ENCODE measurements at regions not wholly inside any gene's neighbourhood (a gene's known extent, or its start where the extent isn't known, plus 50 kb on each side); places are given as distances from the start of the nearest gene placed in this dataset.
"Not testable (repeated sequence)": the region's sequence is repeated elsewhere in the genome, so short reads cannot be mapped to it uniquely, and the experiment has no call there.

DNA sequence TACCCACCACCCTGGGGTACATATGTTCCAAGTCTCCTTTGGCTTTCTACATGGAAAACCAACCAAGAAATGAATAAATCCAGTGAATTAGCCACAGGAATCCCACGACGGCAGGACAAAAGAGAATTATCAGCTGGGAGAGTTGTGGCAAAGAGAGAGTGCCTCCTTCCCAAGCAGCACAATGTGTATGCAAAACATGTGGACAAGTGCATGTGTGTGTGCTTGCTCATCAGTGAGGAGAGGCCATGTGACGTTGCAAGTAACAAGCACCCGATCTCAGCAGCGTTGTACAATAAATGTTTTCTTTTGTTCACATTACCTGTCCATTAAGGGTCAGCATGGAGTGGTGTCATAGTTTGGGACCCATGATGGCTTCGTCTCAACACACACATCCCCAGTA, 50.0 kb upstream of the EMX2 start:
- H3K9ac ChIP-seq (ENCODE audit: low read length), result no peak overlapping the region
- no peak overlapping the region for H3K4me3 ChIP-seq (ENCODE audit: low read depth in 1 of 2, low read length in 2 of 2)
- peaks cover 0 to 5% of the 10 kb centered on the region in 2 donors for H3K27me3 ChIP-seq (ENCODE audit: control insufficient read depth in 1 of 2, insufficient read depth in 2 of 2, low read length in 2 of 2)
- H3K4me1 ChIP-seq (ENCODE audit: insufficient read depth, low read length), result peaks cover 5% of the 10 kb centered on the region
- H3K27ac ChIP-seq (ENCODE audit: low read depth, low read length), result no peak overlapping the region
- H3K36me3 ChIP-seq (ENCODE audit: insufficient read depth, low read length), result no peaks in the 10 kb centered on the region
- H3K9me3 ChIP-seq (ENCODE audit: low read length), result no peaks in the 10 kb centered on the region

DNA sequence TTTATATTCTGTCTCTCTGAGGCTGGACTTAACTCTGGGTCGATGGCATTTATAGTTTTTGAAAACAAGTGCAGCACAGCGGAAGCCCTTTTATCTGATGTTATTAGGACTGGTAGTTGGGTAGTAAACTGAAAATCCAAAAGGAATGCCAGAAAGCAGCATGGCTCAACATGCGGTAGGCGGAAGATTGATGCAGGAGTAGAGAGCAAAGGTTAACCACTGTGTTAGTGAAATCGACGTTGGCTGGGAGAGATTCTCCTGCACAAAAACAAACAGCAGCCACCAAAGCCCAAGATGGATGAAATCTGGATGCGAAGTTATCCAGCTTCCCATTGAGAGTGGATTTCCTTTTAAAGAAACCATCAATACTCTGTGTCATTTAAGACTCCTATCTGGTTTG, 54.5 kb upstream of the EMX2 start:
- Histone ChIP-seq H3K27ac (ENCODE audit: low read depth, low read length) (no peak overlapping the region), H3K9me3 (ENCODE audit: low read length) (no peaks in the 10 kb centered on the region), H3K27me3 (ENCODE audit: control insufficient read depth in 1 of 2, insufficient read depth in 2 of 2, low read length in 2 of 2) (peaks cover 0 to 5% of the 10 kb centered on the region in 2 donors), H3K36me3 (ENCODE audit: insufficient read depth, low read length) (no peaks in the 10 kb centered on the region), H3K4me1 (ENCODE audit: insufficient read depth, low read length) (no peaks in the 10 kb centered on the region), H3K9ac (ENCODE audit: low read length) (no peak overlapping the region), H3K4me3 (ENCODE audit: low read depth in 1 of 2, low read length in 2 of 2) (no peak overlapping the region)

- H3K36me3 ChIP-seq (ENCODE audit: insufficient read depth, low read length), result no peaks in the 10 kb centered on the region
- no peak overlapping the region for H3K9ac ChIP-seq (ENCODE audit: low read length)
- H3K9me3 ChIP-seq (ENCODE audit: low read length), result no peaks in the 10 kb centered on the region
- H3K27me3 ChIP-seq (ENCODE audit: control insufficient read depth in 1 of 2, insufficient read depth in 2 of 2, low read length in 2 of 2), result peaks cover 0 to 5% of the 10 kb centered on the region in 2 donors
- no peaks in the 10 kb centered on the region for H3K4me1 ChIP-seq (ENCODE audit: insufficient read depth, low read length)
- H3K27ac ChIP-seq (ENCODE audit: low read depth, low read length), result no peak overlapping the region
- H3K4me3 ChIP-seq (ENCODE audit: low read depth in 1 of 2, low read length in 2 of 2), result no peak overlapping the region
These were observed 55.9 kb upstream of the EMX2 start for GRCh38 chr10:117486606-117487005.

DNA sequence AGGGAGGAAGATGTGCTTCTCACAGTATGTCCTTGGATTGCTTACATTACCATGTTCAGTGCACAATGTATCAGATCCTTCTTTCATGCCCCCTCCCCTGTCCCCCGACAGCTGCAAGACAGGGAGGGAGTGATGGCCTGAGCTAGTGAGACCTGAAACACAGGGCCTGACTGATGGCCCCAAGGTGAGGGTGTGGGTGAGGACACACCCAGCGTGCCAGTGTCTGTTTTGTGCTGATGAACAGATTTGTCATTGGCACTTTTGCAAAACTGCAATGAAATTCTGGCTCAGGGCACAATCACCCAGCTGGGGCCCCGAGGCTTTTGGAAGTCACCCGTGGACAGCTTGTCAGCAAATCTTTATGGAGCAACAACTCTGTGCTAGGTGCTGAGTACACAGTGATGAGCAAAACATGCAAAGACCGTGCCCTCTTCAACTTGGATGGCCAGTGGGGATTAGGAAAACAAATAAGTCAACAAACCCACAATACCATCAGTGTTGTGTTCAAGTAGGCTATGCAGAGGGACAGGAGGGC, 59.4 kb upstream of the EMX2 start:
- H3K27ac ChIP-seq (ENCODE audit: low read depth, low read length), result no peak overlapping the region
- no peak overlapping the region for H3K9ac ChIP-seq (ENCODE audit: low read length)
- no peaks in the 10 kb centered on the region for H3K36me3 ChIP-seq (ENCODE audit: insufficient read depth, low read length)
- H3K9me3 ChIP-seq (ENCODE audit: low read length), result no peaks in the 10 kb centered on the region
- H3K4me3 ChIP-seq (ENCODE audit: low read depth in 1 of 2, low read length in 2 of 2), result no peak overlapping the region
- no peaks in the 10 kb centered on the region for H3K27me3 ChIP-seq (ENCODE audit: control insufficient read depth in 1 of 2, insufficient read depth in 2 of 2, low read length in 2 of 2)
- peaks cover 7% of the 10 kb centered on the region for H3K4me1 ChIP-seq (ENCODE audit: insufficient read depth, low read length)

DNA sequence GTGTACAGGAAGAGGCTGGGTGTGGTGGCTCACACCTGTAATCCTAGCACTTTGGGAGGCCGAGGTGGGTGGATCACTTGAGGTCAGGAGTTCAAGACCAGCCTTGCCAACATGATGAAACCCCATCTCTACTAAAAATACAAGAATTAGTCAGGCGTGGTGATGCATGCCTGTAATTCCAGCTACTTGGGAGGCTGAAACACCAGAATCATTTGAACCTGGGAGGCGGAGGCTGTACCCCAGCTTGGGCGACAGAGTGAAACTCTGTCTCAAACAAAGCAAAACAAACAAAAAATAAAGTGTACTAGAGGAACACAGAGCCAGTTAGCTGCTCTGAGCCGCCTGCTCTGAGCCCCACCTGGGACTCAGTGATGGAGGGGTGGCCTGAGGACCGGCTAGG, 61.5 kb upstream of the EMX2 start:
- H3K9me3 ChIP-seq (ENCODE audit: low read length); H3K4me3 ChIP-seq (ENCODE audit: low read depth in 1 of 2, low read length in 2 of 2); H3K27me3 ChIP-seq (ENCODE audit: control insufficient read depth in 1 of 2, insufficient read depth in 2 of 2, low read length in 2 of 2); H3K27ac ChIP-seq (ENCODE audit: low read depth, low read length); H3K36me3 ChIP-seq (ENCODE audit: insufficient read depth, low read length); H3K9ac ChIP-seq (ENCODE audit: low read length): not testable (repeated sequence)
- peaks cover 26% of the 10 kb centered on the region for H3K4me1 ChIP-seq (ENCODE audit: insufficient read depth, low read length)

DNA sequence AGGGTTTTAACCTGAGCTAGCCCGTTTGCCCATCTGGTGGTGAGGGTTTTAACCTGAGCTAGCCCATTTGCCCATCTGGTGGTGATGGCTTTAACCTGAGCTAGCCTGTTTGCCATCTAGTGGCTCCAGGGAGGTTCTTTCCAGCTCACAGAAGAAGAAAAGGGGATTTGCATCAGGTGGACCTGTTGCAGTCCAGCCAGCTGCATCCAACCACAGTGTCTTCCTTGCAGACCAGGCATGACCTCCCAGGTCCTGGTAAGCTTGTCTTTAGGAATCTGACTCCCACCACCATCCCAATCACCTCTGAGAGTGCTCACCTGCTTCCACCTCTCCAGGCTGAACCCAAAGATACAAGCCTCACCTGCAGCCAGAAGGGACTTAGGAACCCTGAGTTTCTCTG, 62.4 kb upstream of the EMX2 start:
- no peaks in the 10 kb centered on the region for H3K9me3 ChIP-seq (ENCODE audit: low read length)
- H3K36me3 ChIP-seq (ENCODE audit: insufficient read depth, low read length), result no peaks in the 10 kb centered on the region
- H3K27ac ChIP-seq (ENCODE audit: low read depth, low read length), result no peak overlapping the region
- no peak overlapping the region for H3K4me3 ChIP-seq (ENCODE audit: low read depth in 1 of 2, low read length in 2 of 2)
- H3K4me1 ChIP-seq (ENCODE audit: insufficient read depth, low read length), result peaks cover 32% of the 10 kb centered on the region
- H3K27me3 ChIP-seq (ENCODE audit: control insufficient read depth in 1 of 2, insufficient read depth in 2 of 2, low read length in 2 of 2), result no peaks in the 10 kb centered on the region
- H3K9ac ChIP-seq (ENCODE audit: low read length), result no peak overlapping the region

DNA sequence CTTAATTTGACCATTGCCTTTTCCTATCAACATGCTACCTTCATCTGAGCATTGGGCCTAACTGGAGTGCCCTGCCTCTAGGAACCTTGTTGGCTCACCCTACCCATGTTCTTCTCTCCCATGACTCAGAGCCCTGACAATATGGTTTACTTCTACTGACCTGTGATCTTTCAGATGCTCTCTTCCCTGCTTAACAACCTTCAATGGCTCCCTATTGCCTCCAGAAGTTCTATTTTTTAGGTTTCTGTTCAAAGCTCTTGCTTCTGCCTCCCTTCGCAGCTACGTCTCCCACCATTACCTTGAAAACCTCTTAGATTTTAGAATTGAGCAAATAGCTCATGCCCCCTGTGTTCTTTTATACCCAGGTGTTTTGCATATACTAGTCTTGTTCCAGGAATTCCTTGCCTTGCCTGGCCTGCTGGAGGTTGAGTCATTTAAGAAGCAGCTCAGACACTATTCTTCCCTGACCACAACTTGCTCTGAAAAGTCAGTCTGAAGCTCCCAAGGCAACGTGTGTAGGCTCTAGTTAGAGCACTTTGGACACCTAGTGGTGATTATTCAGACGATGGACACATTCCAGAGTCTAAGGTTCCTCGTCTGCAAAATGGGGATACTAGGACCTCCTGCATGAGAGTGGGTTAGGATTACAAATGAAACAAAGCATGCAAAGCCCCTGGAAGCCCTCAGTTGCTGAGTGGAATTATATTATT, 64.4 kb upstream of the EMX2 start:
- H3K27me3 ChIP-seq (ENCODE audit: control insufficient read depth in 1 of 2, insufficient read depth in 2 of 2, low read length in 2 of 2), result no peaks in the 10 kb centered on the region
- no peaks in the 10 kb centered on the region for H3K9me3 ChIP-seq (ENCODE audit: low read length)
- peak overlapping the region in 1 of 2 donors; percentile 23 for H3K4me3 ChIP-seq (ENCODE audit: low read depth in 1 of 2, low read length in 2 of 2)
- H3K4me1 ChIP-seq (ENCODE audit: insufficient read depth, low read length), result peaks cover 32% of the 10 kb centered on the region
- no peak overlapping the region for H3K9ac ChIP-seq (ENCODE audit: low read length)
- H3K36me3 ChIP-seq (ENCODE audit: insufficient read depth, low read length), result no peaks in the 10 kb centered on the region
- H3K27ac ChIP-seq (ENCODE audit: low read depth, low read length), result peak overlapping the region; percentile 22

GRCh38 chr10:117477211-117477947, 65.2 kb upstream of the EMX2 start:
- peaks cover 32% of the 10 kb centered on the region for H3K4me1 ChIP-seq (ENCODE audit: insufficient read depth, low read length)
- peak overlapping the region; percentile 54 for H3K27ac ChIP-seq (ENCODE audit: low read depth, low read length)
- no peaks in the 10 kb centered on the region for H3K27me3 ChIP-seq (ENCODE audit: control insufficient read depth in 1 of 2, insufficient read depth in 2 of 2, low read length in 2 of 2)
- H3K4me3 ChIP-seq (ENCODE audit: low read depth in 1 of 2, low read length in 2 of 2), result peak overlapping the region in 1 of 2 donors; percentile 23
- no peaks in the 10 kb centered on the region for H3K36me3 ChIP-seq (ENCODE audit: insufficient read depth, low read length)
- no peak overlapping the region for H3K9ac ChIP-seq (ENCODE audit: low read length)
- H3K9me3 ChIP-seq (ENCODE audit: low read length), result no peaks in the 10 kb centered on the region

DNA sequence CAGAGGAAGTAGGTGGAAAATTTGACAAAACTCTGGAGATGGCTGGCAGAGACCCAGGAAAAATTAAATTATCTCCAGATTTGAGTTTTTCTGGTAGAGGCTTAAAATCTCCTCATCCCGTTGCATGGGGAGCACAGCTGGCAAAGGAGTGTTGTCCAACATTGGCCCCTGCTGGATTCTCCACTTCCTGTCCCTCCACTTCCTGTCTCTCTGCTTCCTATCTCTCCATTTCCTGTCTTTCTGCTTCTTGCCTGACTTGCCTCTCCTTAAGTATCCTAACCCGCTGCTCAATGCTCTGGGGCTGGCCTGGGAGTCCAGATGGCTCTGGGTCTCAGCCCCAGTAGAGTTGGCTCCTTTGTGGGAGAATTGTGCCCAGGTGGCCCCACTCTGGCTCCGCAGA, 65.8 kb upstream of the EMX2 start:
- H3K9me3 ChIP-seq (ENCODE audit: low read length), result no peaks in the 10 kb centered on the region

GRCh38 chr10:117476281-117476680, 66.3 kb upstream of the EMX2 start:
- no peak overlapping the region for H3K27ac ChIP-seq (ENCODE audit: low read depth, low read length)
- H3K4me1 ChIP-seq (ENCODE audit: insufficient read depth, low read length), result peaks cover 32% of the 10 kb centered on the region
- no peak overlapping the region for H3K4me3 ChIP-seq (ENCODE audit: low read depth in 1 of 2, low read length in 2 of 2)

More for the DNA sequence above, 65.8 kb upstream of the EMX2 start:
- Histone ChIP-seq H3K36me3 (ENCODE audit: insufficient read depth, low read length) (no peaks in the 10 kb centered on the region), H3K9ac (ENCODE audit: low read length) (no peak overlapping the region), H3K4me3 (ENCODE audit: low read depth in 1 of 2, low read length in 2 of 2) (no peak overlapping the region), H3K27me3 (ENCODE audit: control insufficient read depth in 1 of 2, insufficient read depth in 2 of 2, low read length in 2 of 2) (no peaks in the 10 kb centered on the region), H3K4me1 (ENCODE audit: insufficient read depth, low read length) (peaks cover 32% of the 10 kb centered on the region), H3K27ac (ENCODE audit: low read depth, low read length) (peak overlapping the region; percentile 54)

DNA sequence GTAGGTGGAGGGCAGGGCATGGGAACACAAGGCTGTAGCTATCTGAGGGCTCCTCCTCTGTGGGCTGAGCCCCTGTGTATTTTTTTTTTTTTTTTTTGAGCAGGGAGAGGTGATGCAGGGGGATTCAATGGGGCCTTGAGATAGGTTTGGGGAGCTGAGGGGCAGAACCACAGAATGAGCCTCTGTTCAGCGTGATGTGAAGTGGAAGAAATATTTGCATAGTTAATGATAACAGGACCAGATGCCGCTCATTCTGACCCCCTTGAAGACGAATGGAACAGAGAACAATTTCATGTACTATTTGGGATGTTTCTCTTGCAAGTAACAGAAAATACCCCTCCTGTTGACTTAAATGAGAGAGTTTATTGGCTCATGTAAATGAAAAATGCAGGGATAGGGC, 69.7 kb upstream of the EMX2 start:
- H3K27ac ChIP-seq (ENCODE audit: low read depth, low read length), result no peak overlapping the region
- no peaks in the 10 kb centered on the region for H3K9me3 ChIP-seq (ENCODE audit: low read length)
- H3K9ac ChIP-seq (ENCODE audit: low read length), result no peak overlapping the region
- H3K36me3 ChIP-seq (ENCODE audit: insufficient read depth, low read length), result no peaks in the 10 kb centered on the region
- H3K4me1 ChIP-seq (ENCODE audit: insufficient read depth, low read length), result peaks cover 23% of the 10 kb centered on the region
- no peak overlapping the region for H3K4me3 ChIP-seq (ENCODE audit: low read depth in 1 of 2, low read length in 2 of 2)
- no peaks in the 10 kb centered on the region for H3K27me3 ChIP-seq (ENCODE audit: control insufficient read depth in 1 of 2, insufficient read depth in 2 of 2, low read length in 2 of 2)

More at GRCh38 chr10:117476281-117476680, 66.3 kb upstream of the EMX2 start:
- Histone ChIP-seq H3K9me3 (ENCODE audit: low read length) (no peaks in the 10 kb centered on the region), H3K36me3 (ENCODE audit: insufficient read depth, low read length) (no peaks in the 10 kb centered on the region), H3K27me3 (ENCODE audit: control insufficient read depth in 1 of 2, insufficient read depth in 2 of 2, low read length in 2 of 2) (no peaks in the 10 kb centered on the region), H3K9ac (ENCODE audit: low read length) (no peak overlapping the region)

Data from muscle layer of colon (tissue), 2 donors.